ENCODE measurements at regions not wholly inside any gene's neighbourhood (a gene's known extent, or its start where the extent isn't known, plus 50 kb on each side); places are given as distances from the start of the nearest gene placed in this dataset.

DNA sequence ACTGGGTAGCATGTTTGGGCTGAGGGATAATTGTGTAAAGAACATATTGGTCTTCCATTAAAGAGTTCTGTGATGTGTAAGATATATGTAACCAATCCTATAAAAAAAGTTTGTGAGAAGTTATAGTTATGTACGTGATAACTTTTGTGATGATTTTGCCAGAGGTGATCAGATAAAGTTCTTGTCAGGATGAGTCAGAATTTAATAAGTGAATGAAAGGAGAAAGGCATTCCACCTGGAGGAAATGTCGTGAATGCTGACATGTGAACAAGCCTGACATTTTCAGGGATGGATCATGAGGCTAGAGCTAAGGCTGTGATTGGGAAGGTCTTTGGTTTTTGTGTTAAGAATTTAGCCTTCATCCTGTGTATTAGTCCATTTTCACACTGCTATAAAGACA is 241.5 kb downstream of the SNAPC1 start:
- no peaks in the 10 kb centered on the region for H3K79me2 ChIP-seq (ENCODE audit: control insufficient read depth, insufficient read depth, low read length)
- FAIRE-seq (no peak), DNase-seq (ENCODE audit: extremely low read depth in 1 of 4, low spot score in 3 of 4) (no peak), ATAC-seq (no peak)
- no peak overlapping the region for H3K27ac ChIP-seq (ENCODE audit: extremely low read depth, low read depth, low read length)
- H3K9me1 ChIP-seq (ENCODE audit: control insufficient read depth, insufficient read depth, low read length): no peaks in the 10 kb centered on the region
- H3K4me2 ChIP-seq (ENCODE audit: insufficient read depth, low read length): no peak overlapping the region
- no peak overlapping the region for H2AFZ ChIP-seq (ENCODE audit: low read depth, low read length)
- H3K4me1 ChIP-seq (replicated peaks in 1 of 2; ENCODE audit: control insufficient read depth in 2 of 2, insufficient read depth in 2 of 2, low read length in 2 of 2): no peaks in the 10 kb centered on the region
- ChIA-PET POLR2A (interaction anchor here (0.6 kb wide), 1 partner anchor 591 kb away, joined by 3 read pairs; no protein-coding TSS in a partner anchor), CTCF (ENCODE audit: low intra/inter-chr PET ratio) (no interaction called here)
- H3K27me3 ChIP-seq (ENCODE audit: control insufficient read depth in 2 of 2, insufficient read depth in 2 of 2, low read length in 2 of 2): no peaks in the 10 kb centered on the region
- H3K4me3 ChIP-seq: no peak overlapping the region
- no peaks in the 10 kb centered on the region for H3K36me3 ChIP-seq (ENCODE audit: control insufficient read depth, insufficient read depth, low read length)
- no peak for TF ChIP-seq PRMT5 (CRISPR knock-in tag; IDR thresholded peaks at IDR 0.05)
- no peak for TF ChIP-seq CREB3L1 (IDR thresholded peaks at IDR 0.05; ENCODE audit: borderline replicate concordance, low read depth)
- no peak overlapping the region for H3K9ac ChIP-seq (ENCODE audit: insufficient read depth in 1 of 2, low read depth in 2 of 2, low read length in 2 of 2)
- 0% methylated on average over 2 of the region's 2 CpGs for WGBS (ENCODE audit: insufficient coverage, low coverage, missing lambda C conversion rate)
- in situ Hi-C loops (cut with MboI) (no loop called here), intact Hi-C loops (cut with micrococcal nuclease) (no loop called here)
- H4K20me1 ChIP-seq (replicated peaks; ENCODE audit: control insufficient read depth, insufficient read depth, low read length): no peaks in the 10 kb centered on the region
- no TSS peak for BruUV-seq (replicated peaks)
- H3K9me3 ChIP-seq (replicated peaks; ENCODE audit: control insufficient read depth, insufficient read depth, low read depth, low read length): no peaks in the 10 kb centered on the region

DNA sequence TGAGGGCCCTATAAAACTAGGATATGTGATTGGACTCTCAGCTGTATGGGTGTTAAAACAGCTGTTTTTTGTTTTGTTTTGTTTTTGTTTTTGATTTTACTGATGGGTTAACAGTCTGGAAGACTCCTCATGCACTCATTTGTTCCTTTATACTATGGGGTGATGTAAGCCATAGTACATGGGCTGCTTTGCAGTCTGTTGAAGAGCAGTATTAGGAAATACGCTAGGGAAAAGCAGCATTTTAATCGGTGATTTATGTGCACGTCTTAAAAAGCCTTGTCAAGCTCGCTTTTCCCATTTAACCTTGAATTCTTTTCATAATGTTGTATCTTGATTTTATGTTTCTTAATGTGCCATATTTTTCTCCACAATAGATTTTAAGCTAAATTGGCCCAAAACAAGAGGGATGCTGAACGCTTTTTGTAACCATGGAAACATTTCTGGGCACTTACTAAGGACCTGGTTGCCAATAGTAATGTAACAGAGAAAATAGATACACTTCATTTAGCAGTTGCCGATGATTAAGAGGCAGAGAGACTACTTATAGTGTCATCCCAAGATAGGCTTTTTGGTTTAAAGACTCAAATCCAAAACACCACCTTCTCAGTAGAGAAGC is 244.0 kb downstream of the SNAPC1 start:
- no peaks in the 10 kb centered on the region for H4K20me1 ChIP-seq (replicated peaks; ENCODE audit: control insufficient read depth, insufficient read depth, low read length)
- no peak overlapping the region for H2AFZ ChIP-seq (ENCODE audit: low read depth, low read length)
- no peak overlapping the region for H3K27ac ChIP-seq (ENCODE audit: extremely low read depth, low read depth, low read length)
- no peak overlapping the region for H3K4me2 ChIP-seq (ENCODE audit: insufficient read depth, low read length)
- no peaks in the 10 kb centered on the region for H3K4me1 ChIP-seq (replicated peaks in 1 of 2; ENCODE audit: control insufficient read depth in 2 of 2, insufficient read depth in 2 of 2, low read length in 2 of 2)
- WGBS (ENCODE audit: insufficient coverage, low coverage, missing lambda C conversion rate): 2% methylated on average over 6 of the region's 6 CpGs
- no peaks in the 10 kb centered on the region for H3K36me3 ChIP-seq (ENCODE audit: control insufficient read depth, insufficient read depth, low read length)
- no peaks in the 10 kb centered on the region for H3K79me2 ChIP-seq (ENCODE audit: control insufficient read depth, insufficient read depth, low read length)
- no peaks in the 10 kb centered on the region for H3K27me3 ChIP-seq (ENCODE audit: control insufficient read depth in 2 of 2, insufficient read depth in 2 of 2, low read length in 2 of 2)
- ATAC-seq: no peak
- intact Hi-C loops (cut with micrococcal nuclease) (no loop called here), in situ Hi-C loops (cut with MboI) (no loop called here)
- FAIRE-seq: no peak
- BruUV-seq (replicated peaks): no TSS peak
- H3K4me3 ChIP-seq: no peak overlapping the region
- ChIA-PET CTCF (ENCODE audit: low intra/inter-chr PET ratio) (interaction anchor here (0.5 kb wide), 1 partner anchor 610 kb away, joined by 4 read pairs; no protein-coding TSS in a partner anchor), POLR2A (no interaction called here)
- no peaks in the 10 kb centered on the region for H3K9me1 ChIP-seq (ENCODE audit: control insufficient read depth, insufficient read depth, low read length)
- no peaks in the 10 kb centered on the region for H3K9me3 ChIP-seq (replicated peaks; ENCODE audit: control insufficient read depth, insufficient read depth, low read depth, low read length)
- no peak overlapping the region for H3K9ac ChIP-seq (ENCODE audit: insufficient read depth in 1 of 2, low read depth in 2 of 2, low read length in 2 of 2)
- no peak for DNase-seq (ENCODE audit: extremely low read depth in 1 of 4, low spot score in 3 of 4)
- no peak for TF ChIP-seq ARID2 (IDR thresholded peaks at IDR 0.05)
- no peak for TF ChIP-seq ZNF212 (CRISPR knock-in tag; IDR thresholded peaks at IDR 0.05)
- TF ChIP-seq EP400 (IDR thresholded peaks at IDR 0.05): no peak
- no peak for TF ChIP-seq SP2 (IDR thresholded peaks at IDR 0.05; ENCODE audit: extremely low read depth, low read depth, low read length, poor library complexity, severe bottlenecking)
- no peak for TF ChIP-seq SFPQ (IDR thresholded peaks at IDR 0.05; ENCODE audit: low read depth, low read length)
- no peak for TF ChIP-seq IRF1 (CRISPR knock-in tag; IDR thresholded peaks at IDR 0.05; ENCODE audit: borderline replicate concordance)
- TF ChIP-seq OTX1 (CRISPR knock-in tag; IDR thresholded peaks at IDR 0.05): no peak
